ENCODE measurements at regions not wholly inside any gene's neighbourhood (a gene's known extent, or its start where the extent isn't known, plus 50 kb on each side); places are given as distances from the start of the nearest gene placed in this dataset.
"Not testable (repeated sequence)": the region's sequence is repeated elsewhere in the genome, so short reads cannot be mapped to it uniquely, and the experiment has no call there.

DNA sequence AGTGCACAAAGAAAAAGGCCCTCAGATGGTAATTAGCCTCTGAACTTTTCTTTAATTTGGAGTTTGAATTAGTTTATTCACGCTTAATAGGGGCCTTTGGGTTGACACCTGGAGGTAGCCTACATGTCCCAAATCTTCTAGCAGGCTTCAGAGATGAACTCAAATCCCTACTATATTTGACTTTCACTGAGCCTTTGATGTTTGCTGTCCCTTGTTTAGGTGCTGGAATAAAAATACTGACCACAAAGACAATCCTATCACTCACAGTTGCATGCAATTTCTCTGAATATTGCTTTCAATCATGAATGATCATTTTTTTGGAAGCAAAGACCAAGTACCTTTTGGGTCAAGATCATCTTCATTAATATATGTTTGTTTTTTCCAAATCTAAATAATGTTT is 564.0 kb upstream of the FANCL start:
- no peak for DNase-seq

DNA sequence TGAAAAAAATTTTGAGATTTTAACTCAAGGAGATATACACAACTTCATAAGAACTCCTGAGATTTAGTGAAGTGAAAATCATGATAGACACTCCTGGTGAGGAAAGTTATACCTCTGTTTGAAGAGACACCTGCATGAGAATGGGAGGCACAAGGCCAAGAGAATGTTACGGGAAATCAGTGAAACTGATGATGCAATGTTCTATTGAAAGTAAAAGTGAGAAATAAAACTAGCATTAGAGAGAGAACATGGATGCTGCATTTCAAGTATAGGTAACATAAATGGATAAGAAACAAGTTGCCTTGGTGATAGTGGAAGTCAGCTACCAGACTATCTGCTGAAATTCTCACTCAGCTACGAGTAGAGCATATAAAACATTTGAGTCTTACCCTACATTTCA is 562.1 kb upstream of the FANCL start:
- no peak for DNase-seq

DNA sequence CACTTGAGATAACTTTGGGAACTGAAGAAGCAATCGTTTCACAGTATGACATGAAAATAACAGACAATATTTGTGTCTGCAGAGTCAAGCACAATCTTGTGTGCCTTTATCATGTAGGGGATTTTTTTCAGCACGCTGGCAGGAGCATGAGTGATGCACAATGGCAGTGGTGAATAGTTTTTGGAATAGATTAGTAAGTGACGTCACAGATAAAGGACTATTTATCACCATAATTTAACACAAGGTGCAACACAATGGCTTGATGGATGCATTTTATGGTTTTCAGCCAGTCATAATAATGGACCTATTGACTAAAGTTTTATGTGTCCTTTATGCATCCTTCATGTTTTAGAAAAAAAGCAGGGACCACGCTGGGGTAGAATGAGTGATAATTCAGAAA is 559.8 kb upstream of the FANCL start:
- no peak for DNase-seq

DNA sequence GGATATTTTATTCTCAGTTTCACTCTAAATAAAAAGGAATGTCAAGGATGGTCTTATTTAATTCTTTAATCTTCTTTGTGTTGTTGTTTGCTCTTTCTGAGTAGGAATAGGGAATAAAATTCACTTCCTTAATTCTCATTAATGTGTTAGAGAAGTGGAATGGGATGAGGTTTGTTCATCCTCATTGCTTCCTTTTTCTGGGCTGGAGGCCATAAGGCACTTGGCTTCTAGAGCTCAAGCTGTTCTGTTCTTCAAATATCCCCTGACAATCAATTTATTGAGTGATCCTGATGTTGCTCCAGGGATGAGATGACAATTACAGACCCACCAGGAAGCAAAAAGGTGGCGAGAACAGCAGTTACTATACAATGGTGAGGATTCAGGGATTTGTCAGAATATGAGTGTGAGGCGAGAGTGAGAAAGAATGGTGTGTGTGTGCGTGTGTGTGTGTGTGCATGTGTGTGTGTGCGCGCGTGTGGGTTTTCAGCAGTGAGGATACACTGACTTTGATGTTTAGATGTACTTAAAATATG is 557.6 kb upstream of the FANCL start:
- DNase-seq: no peak

DNA sequence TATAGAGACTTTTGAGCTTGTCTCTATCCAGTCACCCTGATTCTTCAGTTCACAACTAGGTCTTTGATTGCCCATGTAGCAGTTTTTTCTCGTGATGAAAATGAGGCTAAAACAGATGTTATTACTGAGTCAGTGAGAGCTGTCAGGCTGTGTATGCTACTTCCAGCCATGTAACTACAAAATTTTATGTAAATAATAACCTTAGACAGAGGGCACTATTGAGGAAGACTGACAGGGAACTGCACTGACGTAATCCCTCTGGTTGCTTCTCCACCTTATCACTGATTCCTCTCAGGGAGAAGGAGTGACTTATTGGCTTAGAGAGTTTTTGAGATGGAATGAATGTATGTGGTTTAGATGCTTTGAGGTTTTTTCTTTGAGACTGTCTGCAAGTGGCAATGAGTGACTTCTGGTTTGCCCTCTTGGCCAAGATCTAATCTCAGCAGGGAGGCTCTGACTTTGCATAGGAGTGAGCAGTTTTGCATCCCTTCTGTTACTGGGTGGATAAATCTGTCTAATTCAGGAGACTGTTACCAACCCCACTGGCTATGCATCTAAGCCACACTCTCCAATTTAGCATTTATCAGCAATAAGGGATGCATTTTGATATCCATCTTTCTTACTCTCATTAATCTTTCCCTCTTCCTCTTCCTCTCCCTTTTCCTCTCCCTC is 555.2 kb upstream of the FANCL start:
- DNase-seq: peak; percentile 19

DNA sequence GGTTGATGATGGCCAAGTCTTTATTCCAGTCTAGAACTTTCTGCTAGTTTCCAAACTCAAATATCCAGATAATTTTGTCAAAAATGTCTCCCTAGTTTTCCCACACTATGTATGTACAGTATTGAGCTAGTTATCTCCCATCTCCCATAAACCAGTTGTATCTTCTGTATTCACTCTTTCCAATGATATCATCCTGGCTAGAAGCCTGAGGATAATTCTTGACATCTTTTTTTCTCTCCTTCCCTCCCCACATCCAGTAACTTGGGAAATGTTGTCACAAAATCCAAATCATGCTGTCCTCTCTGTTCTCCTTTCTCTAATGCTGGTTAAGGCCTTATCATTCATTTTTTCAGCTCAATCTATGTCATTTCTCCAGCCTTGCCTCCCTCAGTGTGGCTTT is 553.8 kb upstream of the FANCL start:
- DNase-seq: no peak

DNA sequence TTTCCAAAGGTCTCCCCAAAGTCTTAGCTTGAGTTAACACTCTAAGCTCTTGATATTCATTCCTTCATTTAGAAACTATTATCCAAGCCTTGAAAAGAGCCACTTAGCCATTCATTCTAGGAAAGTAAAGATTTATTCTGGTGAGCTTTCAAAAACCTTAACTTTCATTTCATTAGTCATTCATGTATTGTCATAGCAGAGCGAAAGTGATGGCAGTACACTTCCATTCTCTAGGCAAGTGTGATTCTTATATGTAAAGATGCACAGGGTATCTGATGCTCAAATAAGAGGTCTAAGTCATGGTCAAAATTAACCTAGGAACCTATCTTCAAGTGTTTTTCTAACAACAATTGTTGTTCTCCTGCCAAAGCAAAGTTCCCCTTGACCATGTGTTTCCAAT is 553.0 kb upstream of the FANCL start:
- no peak for DNase-seq

DNA sequence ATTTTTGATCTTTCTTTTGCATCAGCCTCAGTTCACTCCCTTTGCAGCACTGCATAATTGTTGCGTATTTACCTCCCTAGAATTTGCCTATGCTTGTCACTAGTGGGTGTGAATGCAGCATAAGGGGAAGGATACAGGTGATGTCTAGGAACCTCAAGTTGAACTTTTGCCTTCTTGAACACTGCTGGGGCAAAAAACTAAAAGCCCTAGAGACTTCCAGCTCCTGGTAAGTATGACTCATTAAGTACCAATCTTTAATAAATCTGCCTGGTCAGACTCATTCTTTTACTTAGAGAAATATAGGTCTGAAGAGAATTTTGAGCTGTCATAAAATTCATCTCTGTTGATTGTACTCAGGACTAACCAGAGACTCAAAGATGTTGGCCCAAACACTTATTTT is 547.3 kb upstream of the FANCL start:
- DNase-seq: peak; percentile 17

DNA sequence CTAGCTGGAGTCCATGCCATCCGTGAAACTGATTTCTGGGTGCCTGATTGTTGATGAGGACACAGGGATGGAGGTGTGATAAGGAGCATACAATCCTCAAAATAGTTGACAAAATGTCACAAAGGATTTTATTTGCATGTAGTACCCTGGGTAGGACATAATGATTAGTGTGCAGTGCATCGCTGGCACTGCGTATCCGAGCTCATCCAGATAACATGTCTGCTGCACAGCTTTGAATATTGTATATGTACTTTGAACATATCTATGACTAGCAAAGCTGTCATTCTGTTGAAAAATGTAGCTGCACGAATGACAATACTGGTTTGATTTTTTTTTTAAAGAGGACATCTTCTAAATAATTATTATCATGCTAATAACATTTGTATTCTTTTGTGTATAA is 529.7 kb upstream of the FANCL start:
- DNase-seq: no peak

DNA sequence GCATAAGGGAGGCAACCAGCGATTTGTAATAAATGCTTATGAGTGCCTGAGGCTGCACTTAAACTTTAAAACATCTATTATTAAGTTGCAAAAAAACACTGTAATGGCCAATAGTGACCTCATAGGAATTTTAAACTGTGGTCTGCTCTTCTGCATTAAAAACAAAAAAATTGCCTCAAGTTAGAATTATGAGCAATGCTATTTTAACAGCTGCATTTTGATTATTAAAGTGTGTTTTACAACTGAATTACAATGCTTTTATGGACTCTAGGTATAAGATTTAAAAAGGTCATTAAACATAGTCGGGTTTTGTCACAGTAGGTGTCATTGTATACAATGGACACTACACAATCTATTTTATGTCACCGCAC is 528.7 kb upstream of the FANCL start:
- no peak for DNase-seq

DNA sequence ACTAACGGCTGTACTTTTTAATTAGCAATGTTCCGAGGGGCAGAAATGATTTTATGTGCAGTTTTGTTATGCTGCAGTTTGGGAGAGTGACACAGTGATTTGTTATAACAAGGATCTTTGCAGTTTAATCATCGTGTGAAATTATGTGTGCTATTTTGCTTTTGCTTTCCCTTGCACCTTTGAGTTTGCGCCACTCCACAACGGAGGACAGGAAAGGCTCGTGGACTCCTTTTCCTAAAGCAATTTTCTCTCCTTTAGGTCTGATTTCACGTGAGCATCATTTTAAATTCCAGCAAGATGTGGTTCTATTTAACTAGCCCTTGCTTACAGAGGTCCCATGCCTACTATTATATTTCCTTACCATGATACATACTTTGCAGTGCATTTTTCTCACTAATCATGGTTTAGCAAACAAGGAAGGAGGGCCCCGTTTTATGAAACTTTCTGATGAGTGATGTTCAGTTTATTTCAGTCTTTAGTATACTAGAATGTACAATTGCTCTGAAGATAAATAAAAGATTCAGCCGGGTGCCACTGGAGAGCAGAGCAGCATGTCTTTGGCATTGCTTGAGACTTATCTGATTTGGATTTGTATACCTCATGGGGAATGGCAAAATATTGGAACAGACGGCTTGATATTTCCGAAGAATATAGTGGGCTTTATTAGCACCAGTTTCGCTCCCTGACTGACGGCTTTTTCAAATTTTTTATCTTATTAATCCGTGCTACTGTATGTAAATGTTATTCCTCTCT is 528.2 kb upstream of the FANCL start:
- no peak for DNase-seq

DNA sequence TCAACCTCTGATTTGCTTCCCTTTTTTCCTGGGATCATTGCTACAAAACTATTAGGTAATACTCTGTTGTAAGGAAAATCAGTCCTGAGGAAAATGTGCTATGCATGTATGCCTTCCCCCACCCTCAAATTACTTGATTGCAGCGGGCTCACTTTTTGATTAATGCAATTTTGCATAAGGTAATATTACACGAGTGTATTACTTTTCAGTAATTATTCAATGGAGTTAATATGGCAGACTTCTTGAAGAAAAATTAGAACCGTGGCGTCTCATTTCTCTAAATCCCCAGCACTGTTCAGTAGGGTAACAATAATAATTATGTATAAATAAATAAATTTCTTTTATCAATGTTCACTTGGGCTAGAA is 527.6 kb upstream of the FANCL start:
- DNase-seq: no peak

DNA sequence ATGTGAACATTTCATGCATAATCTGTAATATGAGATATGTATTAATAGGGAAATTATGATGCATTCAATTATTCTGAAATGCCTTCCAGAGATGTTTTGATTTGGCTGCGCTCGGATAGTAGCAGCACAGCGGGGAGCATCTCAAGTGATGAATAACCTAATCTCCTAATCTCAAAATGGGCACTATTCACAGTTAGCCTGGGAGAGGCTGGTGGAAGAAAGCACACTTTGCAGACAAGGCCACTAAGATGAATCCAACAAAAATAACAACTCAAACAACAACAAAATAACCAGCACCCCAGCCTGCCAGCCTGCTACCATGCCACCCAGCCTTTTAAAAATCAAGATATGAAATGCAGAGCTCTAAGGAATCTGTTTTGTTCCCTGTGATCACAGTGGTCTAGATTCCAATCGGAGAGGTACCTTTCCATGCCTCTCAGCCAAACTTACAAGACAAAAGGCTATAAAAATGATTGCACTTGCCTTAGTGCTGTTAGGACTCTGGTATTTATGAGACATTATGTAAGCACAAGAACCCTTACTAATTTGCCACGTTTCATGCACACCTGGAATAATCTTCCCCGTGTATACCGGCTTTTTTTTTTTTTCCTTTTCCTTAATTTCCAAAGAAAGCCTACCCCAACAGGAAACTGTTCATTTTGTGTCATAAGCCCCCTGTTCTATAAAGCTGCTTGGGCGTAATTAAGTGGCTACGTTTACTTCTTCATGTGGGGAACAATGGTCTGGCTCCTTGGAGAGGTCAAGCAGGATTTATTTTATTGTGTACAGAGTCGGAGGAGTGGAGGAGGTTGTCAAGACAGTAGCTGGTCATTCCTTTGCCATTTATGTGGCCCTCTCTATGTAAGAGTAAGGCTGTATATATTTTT is 526.9 kb upstream of the FANCL start:
- DNase-seq: no peak

DNA sequence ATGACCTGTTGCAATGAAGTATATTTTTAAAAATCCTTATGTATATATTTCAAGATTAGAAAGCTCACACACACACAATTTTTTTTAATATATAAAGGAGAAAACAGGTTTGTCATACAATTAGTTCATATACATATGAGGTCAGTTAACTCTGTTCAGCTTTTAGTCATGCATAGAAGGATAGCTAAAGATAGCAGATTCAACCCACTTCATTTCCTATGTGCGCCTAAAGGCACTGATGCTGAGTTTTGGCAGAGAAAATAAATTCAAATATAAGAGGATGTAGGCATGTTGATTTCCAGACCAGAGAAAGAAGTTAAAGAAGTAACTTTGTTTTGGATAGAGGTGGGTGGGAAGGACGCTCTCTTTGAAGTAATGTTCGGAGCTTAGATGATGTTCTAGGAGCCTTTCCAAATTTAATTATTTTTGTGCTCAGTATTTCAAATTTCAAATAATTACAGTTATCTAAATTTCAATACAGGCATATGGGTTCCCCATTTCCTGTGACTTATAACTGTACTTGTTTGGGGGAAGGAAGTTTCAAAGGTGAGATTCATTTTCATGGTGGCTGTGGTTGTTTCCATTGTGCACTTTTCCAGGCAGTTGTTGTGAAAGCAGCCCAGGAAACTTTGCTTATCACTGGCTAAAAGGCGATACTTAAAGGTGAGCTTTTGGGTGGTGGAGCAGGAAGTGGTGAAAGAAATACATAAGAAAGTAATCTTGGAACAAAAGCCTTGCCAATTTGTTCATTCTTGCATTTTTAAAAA is 523.4 kb upstream of the FANCL start:
- no peak for DNase-seq

DNA sequence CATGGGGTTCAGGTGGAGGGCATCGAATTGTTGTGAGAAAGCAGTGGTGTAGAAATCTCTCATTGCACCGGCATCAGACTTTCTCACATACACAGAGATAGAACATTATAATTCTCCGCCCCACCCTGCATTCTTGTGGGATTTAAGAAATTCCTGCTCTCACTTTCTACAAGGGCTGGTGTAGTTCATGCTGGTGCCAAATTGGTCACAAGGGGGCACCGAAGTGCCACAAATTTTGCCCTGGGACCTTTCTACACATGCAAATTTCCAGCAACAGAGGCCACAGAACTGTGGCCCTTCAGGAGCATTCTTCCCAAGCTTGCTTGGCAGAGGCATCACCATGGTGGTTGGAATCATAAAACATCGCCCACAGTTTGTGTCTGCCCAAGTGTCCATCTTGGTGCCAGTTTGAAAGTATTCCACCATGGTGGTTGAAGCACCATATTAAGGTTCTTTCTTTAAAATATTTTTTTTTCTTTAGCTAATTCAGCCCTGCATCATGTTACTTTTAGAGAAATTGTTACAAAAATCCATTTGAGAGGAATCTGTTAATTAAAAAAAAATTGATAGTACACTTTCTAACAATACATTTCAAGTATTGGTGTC is 521.2 kb upstream of the FANCL start:
- DNase-seq: peak; percentile 85

DNA sequence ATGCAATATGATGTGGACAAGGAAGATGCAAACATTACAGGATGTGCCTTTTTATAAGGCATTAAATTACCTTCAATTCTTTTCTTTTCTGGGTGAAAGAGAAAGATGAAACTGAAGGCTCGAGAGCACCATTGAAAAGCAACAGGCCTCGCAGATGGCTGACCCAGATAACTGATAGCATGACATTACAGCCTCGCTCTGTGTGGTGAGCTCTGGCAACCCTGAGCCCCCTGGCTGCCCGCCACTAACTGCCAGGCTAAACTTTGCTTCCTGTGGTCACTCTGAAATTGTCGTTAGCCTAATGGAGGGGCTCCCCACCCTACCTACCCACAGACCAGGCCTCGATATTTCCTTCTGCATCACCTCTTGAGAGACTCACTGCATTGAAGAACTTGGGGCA is 516.8 kb upstream of the FANCL start:
- DNase-seq: no peak

DNA sequence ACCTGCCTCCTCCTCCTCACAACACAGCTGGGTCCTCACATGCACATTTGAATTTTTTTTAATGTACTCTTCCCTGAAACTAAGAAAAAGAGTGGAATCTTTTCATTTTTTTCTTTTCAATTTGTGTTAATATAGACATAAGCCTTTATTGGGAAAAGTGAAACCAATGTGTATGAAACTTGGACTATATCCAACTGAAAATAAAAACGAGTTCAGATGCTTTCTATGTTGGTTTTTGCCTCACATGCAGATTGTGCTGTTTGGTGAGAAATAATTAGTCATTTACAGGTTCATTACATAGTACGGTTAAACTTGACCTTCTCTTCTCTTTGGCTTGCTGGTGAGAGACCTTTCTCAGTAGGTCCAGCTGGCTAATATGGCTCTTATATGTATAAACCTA is 515.2 kb upstream of the FANCL start:
- DNase-seq: no peak

DNA sequence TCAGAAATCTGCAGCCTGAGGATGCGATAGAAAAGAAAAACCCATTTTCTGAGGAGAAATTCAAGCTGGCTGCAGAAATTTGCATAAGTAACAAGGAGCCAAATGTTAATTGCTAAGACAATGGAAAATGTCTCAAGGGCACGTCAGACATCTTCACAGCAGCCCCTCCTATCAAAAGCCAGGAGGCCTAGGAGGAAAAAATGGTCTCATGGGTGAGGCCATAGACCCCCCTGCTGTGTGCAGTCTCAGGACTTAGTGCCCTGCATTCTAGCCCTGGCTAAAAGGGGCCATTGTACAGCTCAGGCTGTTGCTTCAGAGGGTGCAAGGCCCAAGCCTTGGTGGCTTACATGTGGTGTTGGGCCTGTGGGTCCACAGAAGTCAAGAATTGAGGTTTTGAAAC is 511.4 kb upstream of the FANCL start:
- DNase-seq: not testable (repeated sequence)

DNA sequence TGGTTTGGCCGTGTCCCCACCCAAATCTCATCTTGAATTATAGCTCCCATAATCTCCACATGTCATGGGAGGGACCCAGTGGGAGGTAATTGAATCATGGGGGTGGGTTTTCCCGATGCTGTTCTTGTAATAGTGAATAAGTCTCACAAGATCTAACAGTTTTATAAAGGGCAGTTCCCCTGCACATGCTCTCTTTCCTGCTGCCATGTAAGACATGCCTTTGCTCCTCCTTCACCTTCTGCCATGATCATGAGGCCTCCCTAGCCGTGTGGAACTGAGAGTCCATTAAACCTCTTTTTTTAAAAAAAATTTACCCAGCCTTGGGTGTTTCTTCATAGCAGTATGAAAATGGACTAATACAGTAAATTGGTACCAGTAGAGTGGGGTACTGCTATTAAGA is 510.6 kb upstream of the FANCL start:
- not testable (repeated sequence) for DNase-seq

DNA sequence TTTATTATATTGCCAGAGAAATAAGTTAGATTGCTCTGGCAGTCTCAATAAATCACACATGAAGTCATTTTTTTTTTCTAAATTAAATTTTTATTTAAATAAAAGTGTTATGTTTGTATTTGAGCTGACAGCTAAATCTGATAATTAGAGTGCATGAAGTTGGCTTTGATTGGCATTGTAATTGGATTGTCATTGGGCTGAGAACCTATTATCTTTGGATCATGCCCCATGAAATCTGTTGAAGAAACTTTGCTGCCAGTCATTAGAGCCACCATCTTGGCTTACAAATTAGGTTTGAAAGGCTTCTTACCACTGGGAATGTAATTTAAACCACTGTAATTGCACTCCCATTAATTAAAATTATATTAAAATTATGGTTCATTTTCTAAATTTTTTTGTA is 507.9 kb upstream of the FANCL start:
- no peak for DNase-seq

DNA sequence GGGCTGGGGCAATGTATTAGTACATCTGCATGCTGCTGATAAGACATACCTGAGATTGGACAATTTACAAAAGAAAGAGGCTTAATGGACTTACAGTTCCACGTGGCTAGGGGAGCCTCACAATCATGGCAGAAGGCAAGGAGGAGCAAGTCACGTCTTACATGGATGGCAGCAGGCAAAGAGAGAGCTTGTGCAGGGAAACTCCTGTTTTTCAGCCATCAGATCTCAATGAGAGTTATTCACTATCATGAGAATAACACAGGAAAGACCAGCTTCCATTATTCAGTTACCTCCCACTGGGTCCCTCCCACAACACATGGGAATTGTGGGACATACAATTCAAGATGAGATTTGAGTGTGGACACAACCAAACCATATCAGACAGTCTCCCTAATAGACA is 504.2 kb upstream of the FANCL start:
- not testable (repeated sequence) for DNase-seq

DNA sequence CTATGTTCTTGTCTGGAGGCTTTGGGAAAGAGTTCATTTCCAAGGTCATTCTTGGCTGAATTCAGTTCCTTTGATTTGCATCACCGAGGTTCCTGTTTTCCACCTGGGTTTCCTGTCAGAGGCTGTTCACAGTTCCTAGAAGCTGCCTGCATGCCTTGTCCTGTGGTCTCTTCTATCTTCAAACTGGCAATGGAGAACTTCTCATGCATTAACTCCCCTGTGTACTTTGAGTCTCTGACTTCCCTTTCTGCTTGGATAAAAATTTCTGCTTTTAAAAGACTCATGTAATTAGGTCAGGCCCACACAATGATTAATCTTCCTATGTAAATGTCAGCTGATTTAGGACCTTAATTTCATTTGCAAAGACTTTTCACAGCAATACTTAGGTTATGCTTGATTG is 499.3 kb upstream of the FANCL start:
- no peak for DNase-seq
